Liver (tissue), 3 donors: ENCODE measurements at regions not wholly inside any gene's neighbourhood (a gene's known extent, or its start where the extent isn't known, plus 50 kb on each side); places are given as distances from the start of the nearest gene placed in this dataset.

Experiments used
- EGR1 ChIP-seq, 2 donors: IDR thresholded peaks; 2 replicates each; pipeline ENCODE4 v1.6.1; 2016 to 2018; ENCODE audit warnings: antibody characterized with exemption in 2 of 2, low read depth in 2 of 2
- GABPA ChIP-seq, 2 donors: IDR thresholded peaks in 1 of 2; conservative IDR thresholded peaks in 1 of 2; 2 replicates each; pipeline ENCODE4 v1.6.1; 2016; ENCODE audit warnings: antibody characterized with exemption in 2 of 2, mild to moderate bottlenecking in 1 of 2, moderate library complexity in 1 of 2
- RAD21 ChIP-seq, 2 donors: IDR thresholded peaks; 2 replicates each; pipeline ENCODE4 v1.6.1; 2016; ENCODE audit warnings: antibody characterized with exemption in 2 of 2, mild to moderate bottlenecking in 2 of 2
- RXRA ChIP-seq, 2 donors: IDR thresholded peaks; 2 replicates each; pipeline ENCODE4 v1.6.1; 2017 to 2018; ENCODE audit warnings: antibody characterized with exemption in 2 of 2, mild to moderate bottlenecking in 1 of 2
- SP1 ChIP-seq: IDR thresholded peaks from 2 replicates; pipeline ENCODE4 v1.6.1; 2018; ENCODE audit warnings: antibody characterized with exemption, mild to moderate bottlenecking
- TF ChIP-seq, protein P1 (sequence below): fragments of 150-350 bp; IDR thresholded peaks from 2 replicates; pipeline ENCODE4 v1.5.1; 2017; ENCODE audit warnings: improper control_type of control experiment, low read depth, low read length; ENCODE audit not compliant: missing input control
- TF ChIP-seq, protein P2 (sequence below): IDR thresholded peaks from 2 replicates; pipeline ENCODE4 v1.6.1; 2016; ENCODE audit warnings: antibody characterized with exemption
- TF ChIP-seq, protein P3 (sequence below): IDR thresholded peaks from 2 replicates; pipeline ENCODE4 v1.6.1; 2016; ENCODE audit warnings: antibody characterized with exemption
- TF ChIP-seq, protein P4 (sequence below): IDR thresholded peaks from 2 replicates; pipeline ENCODE4 v1.6.1; 2016; ENCODE audit warnings: antibody characterized with exemption, mild to moderate bottlenecking
- donor health status: healthy.
- donor health status: healthy.

DNA sequence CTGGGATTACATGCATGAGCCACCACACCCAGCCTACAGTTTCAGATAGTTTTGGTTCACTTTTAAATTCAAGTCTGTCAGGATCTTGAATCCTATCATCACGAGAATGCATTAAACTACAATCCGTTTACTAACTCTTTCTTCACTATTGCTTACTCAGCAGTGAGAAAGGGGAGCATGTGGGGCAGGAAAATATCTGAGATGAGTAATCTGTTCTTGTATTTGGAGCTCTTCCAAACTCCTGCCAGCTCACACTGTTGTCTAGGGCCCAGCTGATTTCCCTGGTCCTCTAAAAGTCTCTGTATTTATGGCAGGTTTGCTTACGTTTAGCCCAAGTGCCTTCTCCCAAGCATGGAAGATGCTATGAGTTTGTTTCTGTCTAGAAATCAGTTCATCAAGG lies 152.2 kb downstream of the FGF18 start:
- TF ChIP-seq, protein P1, sequence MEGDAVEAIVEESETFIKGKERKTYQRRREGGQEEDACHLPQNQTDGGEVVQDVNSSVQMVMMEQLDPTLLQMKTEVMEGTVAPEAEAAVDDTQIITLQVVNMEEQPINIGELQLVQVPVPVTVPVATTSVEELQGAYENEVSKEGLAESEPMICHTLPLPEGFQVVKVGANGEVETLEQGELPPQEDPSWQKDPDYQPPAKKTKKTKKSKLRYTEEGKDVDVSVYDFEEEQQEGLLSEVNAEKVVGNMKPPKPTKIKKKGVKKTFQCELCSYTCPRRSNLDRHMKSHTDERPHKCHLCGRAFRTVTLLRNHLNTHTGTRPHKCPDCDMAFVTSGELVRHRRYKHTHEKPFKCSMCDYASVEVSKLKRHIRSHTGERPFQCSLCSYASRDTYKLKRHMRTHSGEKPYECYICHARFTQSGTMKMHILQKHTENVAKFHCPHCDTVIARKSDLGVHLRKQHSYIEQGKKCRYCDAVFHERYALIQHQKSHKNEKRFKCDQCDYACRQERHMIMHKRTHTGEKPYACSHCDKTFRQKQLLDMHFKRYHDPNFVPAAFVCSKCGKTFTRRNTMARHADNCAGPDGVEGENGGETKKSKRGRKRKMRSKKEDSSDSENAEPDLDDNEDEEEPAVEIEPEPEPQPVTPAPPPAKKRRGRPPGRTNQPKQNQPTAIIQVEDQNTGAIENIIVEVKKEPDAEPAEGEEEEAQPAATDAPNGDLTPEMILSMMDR: no peak
- TF ChIP-seq SP1 (no peak), RXRA (IDR thresholded peaks at IDR 0.05) (no peak), GABPA (IDR thresholded peaks at IDR 0.05 in 1 of 2, conservative IDR thresholded peaks at IDR 0.05 in 1 of 2) (no peak), EGR1 (IDR thresholded peaks at IDR 0.05; ENCODE audit: low read depth in 2 of 2) (no peak), RAD21 (IDR thresholded peaks at IDR 0.05) (no peak)
- TF ChIP-seq, protein P2, sequence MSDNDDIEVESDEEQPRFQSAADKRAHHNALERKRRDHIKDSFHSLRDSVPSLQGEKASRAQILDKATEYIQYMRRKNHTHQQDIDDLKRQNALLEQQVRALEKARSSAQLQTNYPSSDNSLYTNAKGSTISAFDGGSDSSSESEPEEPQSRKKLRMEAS: no peak
- TF ChIP-seq, protein P3, sequence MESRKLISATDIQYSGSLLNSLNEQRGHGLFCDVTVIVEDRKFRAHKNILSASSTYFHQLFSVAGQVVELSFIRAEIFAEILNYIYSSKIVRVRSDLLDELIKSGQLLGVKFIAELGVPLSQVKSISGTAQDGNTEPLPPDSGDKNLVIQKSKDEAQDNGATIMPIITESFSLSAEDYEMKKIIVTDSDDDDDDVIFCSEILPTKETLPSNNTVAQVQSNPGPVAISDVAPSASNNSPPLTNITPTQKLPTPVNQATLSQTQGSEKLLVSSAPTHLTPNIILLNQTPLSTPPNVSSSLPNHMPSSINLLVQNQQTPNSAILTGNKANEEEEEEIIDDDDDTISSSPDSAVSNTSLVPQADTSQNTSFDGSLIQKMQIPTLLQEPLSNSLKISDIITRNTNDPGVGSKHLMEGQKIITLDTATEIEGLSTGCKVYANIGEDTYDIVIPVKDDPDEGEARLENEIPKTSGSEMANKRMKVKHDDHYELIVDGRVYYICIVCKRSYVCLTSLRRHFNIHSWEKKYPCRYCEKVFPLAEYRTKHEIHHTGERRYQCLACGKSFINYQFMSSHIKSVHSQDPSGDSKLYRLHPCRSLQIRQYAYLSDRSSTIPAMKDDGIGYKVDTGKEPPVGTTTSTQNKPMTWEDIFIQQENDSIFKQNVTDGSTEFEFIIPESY: no peak
- TF ChIP-seq, protein P4, sequence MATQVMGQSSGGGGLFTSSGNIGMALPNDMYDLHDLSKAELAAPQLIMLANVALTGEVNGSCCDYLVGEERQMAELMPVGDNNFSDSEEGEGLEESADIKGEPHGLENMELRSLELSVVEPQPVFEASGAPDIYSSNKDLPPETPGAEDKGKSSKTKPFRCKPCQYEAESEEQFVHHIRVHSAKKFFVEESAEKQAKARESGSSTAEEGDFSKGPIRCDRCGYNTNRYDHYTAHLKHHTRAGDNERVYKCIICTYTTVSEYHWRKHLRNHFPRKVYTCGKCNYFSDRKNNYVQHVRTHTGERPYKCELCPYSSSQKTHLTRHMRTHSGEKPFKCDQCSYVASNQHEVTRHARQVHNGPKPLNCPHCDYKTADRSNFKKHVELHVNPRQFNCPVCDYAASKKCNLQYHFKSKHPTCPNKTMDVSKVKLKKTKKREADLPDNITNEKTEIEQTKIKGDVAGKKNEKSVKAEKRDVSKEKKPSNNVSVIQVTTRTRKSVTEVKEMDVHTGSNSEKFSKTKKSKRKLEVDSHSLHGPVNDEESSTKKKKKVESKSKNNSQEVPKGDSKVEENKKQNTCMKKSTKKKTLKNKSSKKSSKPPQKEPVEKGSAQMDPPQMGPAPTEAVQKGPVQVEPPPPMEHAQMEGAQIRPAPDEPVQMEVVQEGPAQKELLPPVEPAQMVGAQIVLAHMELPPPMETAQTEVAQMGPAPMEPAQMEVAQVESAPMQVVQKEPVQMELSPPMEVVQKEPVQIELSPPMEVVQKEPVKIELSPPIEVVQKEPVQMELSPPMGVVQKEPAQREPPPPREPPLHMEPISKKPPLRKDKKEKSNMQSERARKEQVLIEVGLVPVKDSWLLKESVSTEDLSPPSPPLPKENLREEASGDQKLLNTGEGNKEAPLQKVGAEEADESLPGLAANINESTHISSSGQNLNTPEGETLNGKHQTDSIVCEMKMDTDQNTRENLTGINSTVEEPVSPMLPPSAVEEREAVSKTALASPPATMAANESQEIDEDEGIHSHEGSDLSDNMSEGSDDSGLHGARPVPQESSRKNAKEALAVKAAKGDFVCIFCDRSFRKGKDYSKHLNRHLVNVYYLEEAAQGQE: no peak
